Parathyroid adenoma (tissue), 2 donors: ENCODE measurements at regions not wholly inside any gene's neighbourhood (a gene's known extent, or its start where the extent isn't known, plus 50 kb on each side); places are given as distances from the start of the nearest gene placed in this dataset.

Experiments
- H2AFZ ChIP-seq: fragments of 300-600 bp; sonication (generic); one replicate; pipeline ENCODE4 v1.7.0; 2017; ENCODE audit warnings: antibody characterized with exemption, mild to moderate bottlenecking
- H3K27ac ChIP-seq: fragments of 300-600 bp; sonication (generic); one replicate; pipeline ENCODE4 v1.7.0; 2017
- H3K27me3 ChIP-seq: fragments of 300-600 bp; sonication (generic); one replicate; pipeline ENCODE4 v1.7.0; 2017; ENCODE audit warnings: low read length; ENCODE audit not compliant: control insufficient read depth, insufficient read depth
- H3K36me3 ChIP-seq: fragments of 300-600 bp; sonication (generic); one replicate; pipeline ENCODE4 v1.7.0; 2017; ENCODE audit warnings: low read length; ENCODE audit not compliant: control insufficient read depth, insufficient read depth
- H3K4me1 ChIP-seq: fragments of 300-600 bp; sonication (generic); one replicate; pipeline ENCODE4 v1.7.0; 2017; ENCODE audit warnings: control low read depth
- H3K4me2 ChIP-seq: fragments of 300-600 bp; sonication (generic); one replicate; pipeline ENCODE4 v1.7.0; 2017; ENCODE audit warnings: low read length
- H3K4me3 ChIP-seq: fragments of 300-600 bp; sonication (generic); one replicate; pipeline ENCODE4 v1.7.0; 2017; ENCODE audit warnings: low read depth, low read length
- H3K79me2 ChIP-seq: fragments of 300-600 bp; sonication (generic); one replicate; pipeline ENCODE4 v1.7.0; 2017; ENCODE audit warnings: control low read depth
- H3K9ac ChIP-seq: fragments of 300-600 bp; sonication (generic); one replicate; pipeline ENCODE4 v1.7.0; 2017; ENCODE audit warnings: mild to moderate bottlenecking
- H3K9me3 ChIP-seq: fragments of 300-600 bp; sonication (generic); one replicate; pipeline ENCODE4 v1.7.0; 2017; ENCODE audit warnings: low read length; ENCODE audit not compliant: control insufficient read depth
- TF ChIP-seq, protein P1 (sequence below): fragments of 300-600 bp; sonication (generic); IDR thresholded peaks from one replicate; pipeline ENCODE4 v1.7.0; 2017; ENCODE audit warnings: antibody characterized with exemption, mild to moderate bottlenecking
- donor health status: primary hyperparathyroidism.

DNA sequence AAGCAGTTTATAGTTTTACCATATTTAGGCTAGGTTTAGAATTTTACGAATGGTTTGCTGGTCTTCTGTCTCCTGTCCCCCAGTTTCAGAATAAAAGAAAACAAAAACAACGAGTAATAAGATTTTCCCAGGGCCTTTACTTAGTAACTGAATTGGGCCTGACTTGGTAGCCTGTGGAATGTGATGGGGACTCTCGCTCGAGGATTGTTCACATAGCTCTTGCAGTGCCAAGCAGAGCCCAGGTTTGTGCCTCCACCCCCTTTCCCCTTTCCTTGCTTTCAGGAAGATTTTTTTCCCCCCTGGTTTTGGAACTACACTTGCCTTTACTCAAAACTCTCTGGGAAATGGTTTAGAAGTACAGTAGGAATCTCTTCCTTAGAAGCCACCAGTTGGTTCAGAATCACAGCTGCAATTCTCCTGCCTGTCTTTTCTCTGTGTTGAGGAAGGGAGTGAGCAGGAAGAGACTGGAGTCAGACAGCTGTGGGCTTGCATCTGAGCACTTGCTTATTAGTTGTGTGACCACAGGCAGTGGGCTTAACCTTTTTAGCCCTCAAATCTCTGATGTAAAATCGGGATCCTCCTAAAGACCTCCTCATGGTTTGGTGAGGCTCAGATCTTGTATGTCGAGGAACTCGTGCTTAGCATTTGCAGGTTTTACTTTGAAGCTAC, 501.2 kb downstream of the PCNX1 start:
- H3K4me2 ChIP-seq: no peak overlapping the region
- H3K36me3 ChIP-seq: no peaks in the 10 kb centered on the region
- H3K9ac ChIP-seq: no peak overlapping the region
- peaks cover 30% of the 10 kb centered on the region for H3K79me2 ChIP-seq
- TF ChIP-seq, protein P1, sequence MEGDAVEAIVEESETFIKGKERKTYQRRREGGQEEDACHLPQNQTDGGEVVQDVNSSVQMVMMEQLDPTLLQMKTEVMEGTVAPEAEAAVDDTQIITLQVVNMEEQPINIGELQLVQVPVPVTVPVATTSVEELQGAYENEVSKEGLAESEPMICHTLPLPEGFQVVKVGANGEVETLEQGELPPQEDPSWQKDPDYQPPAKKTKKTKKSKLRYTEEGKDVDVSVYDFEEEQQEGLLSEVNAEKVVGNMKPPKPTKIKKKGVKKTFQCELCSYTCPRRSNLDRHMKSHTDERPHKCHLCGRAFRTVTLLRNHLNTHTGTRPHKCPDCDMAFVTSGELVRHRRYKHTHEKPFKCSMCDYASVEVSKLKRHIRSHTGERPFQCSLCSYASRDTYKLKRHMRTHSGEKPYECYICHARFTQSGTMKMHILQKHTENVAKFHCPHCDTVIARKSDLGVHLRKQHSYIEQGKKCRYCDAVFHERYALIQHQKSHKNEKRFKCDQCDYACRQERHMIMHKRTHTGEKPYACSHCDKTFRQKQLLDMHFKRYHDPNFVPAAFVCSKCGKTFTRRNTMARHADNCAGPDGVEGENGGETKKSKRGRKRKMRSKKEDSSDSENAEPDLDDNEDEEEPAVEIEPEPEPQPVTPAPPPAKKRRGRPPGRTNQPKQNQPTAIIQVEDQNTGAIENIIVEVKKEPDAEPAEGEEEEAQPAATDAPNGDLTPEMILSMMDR: no peak
- no peak overlapping the region for H3K4me3 ChIP-seq
- no peaks in the 10 kb centered on the region for H3K9me3 ChIP-seq
- no peaks in the 10 kb centered on the region for H3K27me3 ChIP-seq
- H2AFZ ChIP-seq: no peak overlapping the region
- H3K4me1 ChIP-seq: peaks cover 14% of the 10 kb centered on the region
- no peak overlapping the region for H3K27ac ChIP-seq

DNA sequence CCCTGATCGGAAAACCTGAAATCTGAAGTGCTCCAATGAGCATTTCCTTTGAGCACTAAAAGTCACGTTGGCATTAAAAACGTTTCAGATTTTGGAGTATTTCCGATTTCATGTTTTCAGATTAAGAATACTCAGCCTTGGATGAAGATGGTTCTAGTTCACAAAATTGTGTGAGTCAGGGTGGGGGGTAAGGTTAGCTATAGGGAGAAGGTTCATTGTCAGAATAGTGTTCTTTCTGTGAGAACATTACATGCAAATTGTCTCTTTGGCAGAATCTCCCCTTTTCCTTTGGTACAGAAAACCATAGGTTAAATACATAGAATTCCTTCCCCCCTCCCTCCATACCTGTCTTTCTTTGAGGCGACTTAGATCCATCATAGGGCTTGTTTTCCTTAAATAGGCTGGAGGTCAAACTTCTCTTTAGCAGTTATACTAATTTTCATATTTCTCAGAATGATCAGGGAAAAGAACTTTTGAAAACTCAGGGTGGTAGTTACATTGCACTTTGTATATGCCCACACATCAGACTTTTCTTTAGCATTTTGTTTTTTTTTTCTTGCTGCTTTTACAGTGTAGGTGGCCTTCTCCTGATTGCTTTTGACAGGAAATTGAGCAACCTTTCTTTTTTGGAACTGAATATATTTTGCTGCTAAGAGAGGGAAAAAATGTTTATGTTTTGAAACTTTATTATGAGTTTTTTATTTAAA, 503.5 kb downstream of the PCNX1 start:
- no peaks in the 10 kb centered on the region for H3K27me3 ChIP-seq
- H2AFZ ChIP-seq: no peak overlapping the region
- H3K79me2 ChIP-seq: peaks cover 27% of the 10 kb centered on the region
- H3K4me1 ChIP-seq: peaks cover 12% of the 10 kb centered on the region
- no peak overlapping the region for H3K4me2 ChIP-seq
- H3K27ac ChIP-seq: no peak overlapping the region
- H3K36me3 ChIP-seq: no peaks in the 10 kb centered on the region
- H3K4me3 ChIP-seq: no peak overlapping the region
- TF ChIP-seq, protein P1: no peak
- H3K9me3 ChIP-seq: no peaks in the 10 kb centered on the region
- no peak overlapping the region for H3K9ac ChIP-seq

DNA sequence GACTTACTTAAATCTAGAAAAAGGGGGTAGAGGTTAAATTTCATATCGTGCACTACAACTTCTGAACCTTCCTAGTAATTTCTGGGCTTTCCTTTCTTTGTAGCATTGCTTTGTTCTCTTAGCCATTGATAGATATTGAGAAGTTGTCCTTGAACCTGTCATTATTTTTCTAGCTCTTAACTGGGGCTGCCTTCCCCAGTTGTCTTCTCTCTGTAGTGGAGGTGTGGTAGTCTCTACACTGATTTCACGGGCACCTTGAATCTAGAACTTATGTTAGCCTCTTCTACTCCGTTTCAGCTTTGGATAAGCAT, 504.0 kb downstream of the PCNX1 start:
- H3K4me1 ChIP-seq: peaks cover 11% of the 10 kb centered on the region
- H3K36me3 ChIP-seq: no peaks in the 10 kb centered on the region
- no peak overlapping the region for H3K4me3 ChIP-seq
- H3K79me2 ChIP-seq: peaks cover 24% of the 10 kb centered on the region
- no peak overlapping the region for H3K9ac ChIP-seq
- no peak overlapping the region for H3K27ac ChIP-seq
- no peak overlapping the region for H3K4me2 ChIP-seq
- no peak overlapping the region for H2AFZ ChIP-seq
- no peaks in the 10 kb centered on the region for H3K9me3 ChIP-seq
- TF ChIP-seq, protein P1: no peak
- H3K27me3 ChIP-seq: no peaks in the 10 kb centered on the region

DNA sequence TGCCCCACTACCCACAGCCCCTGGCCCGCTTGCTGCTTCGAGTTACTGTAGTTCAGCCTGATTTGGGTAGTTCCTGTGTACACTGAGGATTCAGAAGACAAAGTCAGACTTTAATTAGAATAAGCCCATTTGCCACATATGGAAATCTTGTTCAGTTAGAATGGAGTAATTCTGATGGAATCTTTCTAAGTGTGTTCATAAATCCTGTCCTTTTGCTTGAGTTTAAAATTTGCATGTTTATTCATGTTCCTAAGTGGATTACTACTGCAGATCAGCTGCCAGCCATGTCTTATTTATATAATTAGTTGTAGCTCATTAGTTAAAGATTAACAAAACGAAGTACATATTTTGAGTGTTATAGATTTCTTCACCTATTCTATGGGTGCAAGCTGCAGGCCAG, 504.5 kb downstream of the PCNX1 start:
- peaks cover 11% of the 10 kb centered on the region for H3K4me1 ChIP-seq
- H3K27ac ChIP-seq: no peak overlapping the region
- TF ChIP-seq, protein P1: no peak
- H3K27me3 ChIP-seq: no peaks in the 10 kb centered on the region
- no peaks in the 10 kb centered on the region for H3K9me3 ChIP-seq
- no peak overlapping the region for H2AFZ ChIP-seq
- no peak overlapping the region for H3K9ac ChIP-seq
- H3K4me2 ChIP-seq: no peak overlapping the region
- H3K79me2 ChIP-seq: peaks cover 23% of the 10 kb centered on the region
- no peak overlapping the region for H3K4me3 ChIP-seq
- no peaks in the 10 kb centered on the region for H3K36me3 ChIP-seq
